ENCODE measurements at regions not wholly inside any gene's neighbourhood (a gene's known extent, or its start where the extent isn't known, plus 50 kb on each side); places are given as distances from the start of the nearest gene placed in this dataset.
"Not testable (repeated sequence)": the region's sequence is repeated elsewhere in the genome, so short reads cannot be mapped to it uniquely, and the experiment has no call there.

DNA sequence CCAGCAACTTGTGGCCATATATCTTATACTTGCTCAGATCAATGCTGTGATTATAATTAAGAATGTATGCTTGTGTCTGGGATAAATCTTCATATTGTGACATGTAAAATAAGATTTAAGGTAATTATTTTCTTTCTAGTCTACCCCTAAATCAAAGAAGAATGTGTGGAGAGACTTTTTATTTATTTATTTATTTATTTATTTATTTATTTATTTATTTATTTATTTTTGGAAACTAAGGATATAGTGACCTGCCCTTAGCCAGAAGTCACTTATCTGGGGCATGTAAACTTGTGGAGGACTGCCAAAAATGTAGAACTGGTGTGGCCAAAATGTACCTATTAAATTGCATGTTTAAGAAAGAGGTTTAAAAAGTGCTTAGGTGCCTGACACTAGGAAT, 144.3 kb downstream of the BEND2 start:
- no peak for TF ChIP-seq MXI1 (conservative IDR thresholded peaks at IDR 0.05; ENCODE audit: poor library complexity, severe bottlenecking)
- TF ChIP-seq, protein P1, sequence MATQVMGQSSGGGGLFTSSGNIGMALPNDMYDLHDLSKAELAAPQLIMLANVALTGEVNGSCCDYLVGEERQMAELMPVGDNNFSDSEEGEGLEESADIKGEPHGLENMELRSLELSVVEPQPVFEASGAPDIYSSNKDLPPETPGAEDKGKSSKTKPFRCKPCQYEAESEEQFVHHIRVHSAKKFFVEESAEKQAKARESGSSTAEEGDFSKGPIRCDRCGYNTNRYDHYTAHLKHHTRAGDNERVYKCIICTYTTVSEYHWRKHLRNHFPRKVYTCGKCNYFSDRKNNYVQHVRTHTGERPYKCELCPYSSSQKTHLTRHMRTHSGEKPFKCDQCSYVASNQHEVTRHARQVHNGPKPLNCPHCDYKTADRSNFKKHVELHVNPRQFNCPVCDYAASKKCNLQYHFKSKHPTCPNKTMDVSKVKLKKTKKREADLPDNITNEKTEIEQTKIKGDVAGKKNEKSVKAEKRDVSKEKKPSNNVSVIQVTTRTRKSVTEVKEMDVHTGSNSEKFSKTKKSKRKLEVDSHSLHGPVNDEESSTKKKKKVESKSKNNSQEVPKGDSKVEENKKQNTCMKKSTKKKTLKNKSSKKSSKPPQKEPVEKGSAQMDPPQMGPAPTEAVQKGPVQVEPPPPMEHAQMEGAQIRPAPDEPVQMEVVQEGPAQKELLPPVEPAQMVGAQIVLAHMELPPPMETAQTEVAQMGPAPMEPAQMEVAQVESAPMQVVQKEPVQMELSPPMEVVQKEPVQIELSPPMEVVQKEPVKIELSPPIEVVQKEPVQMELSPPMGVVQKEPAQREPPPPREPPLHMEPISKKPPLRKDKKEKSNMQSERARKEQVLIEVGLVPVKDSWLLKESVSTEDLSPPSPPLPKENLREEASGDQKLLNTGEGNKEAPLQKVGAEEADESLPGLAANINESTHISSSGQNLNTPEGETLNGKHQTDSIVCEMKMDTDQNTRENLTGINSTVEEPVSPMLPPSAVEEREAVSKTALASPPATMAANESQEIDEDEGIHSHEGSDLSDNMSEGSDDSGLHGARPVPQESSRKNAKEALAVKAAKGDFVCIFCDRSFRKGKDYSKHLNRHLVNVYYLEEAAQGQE (IDR thresholded peaks at IDR 0.05; ENCODE audit: borderline replicate concordance), result no peak
- TF ChIP-seq EP300 (conservative IDR thresholded peaks at IDR 0.05; ENCODE audit: poor library complexity, severe bottlenecking), result no peak
- TF ChIP-seq TAF1 (IDR thresholded peaks at IDR 0.05; ENCODE audit: low read depth), result no peak
- no peak for TF ChIP-seq EZH2 (IDR thresholded peaks at IDR 0.05; ENCODE audit: borderline replicate concordance, insufficient read depth, low read length, poor library complexity, severe bottlenecking)
- TF ChIP-seq SMC3 (conservative IDR thresholded peaks at IDR 0.05; ENCODE audit: poor library complexity), result no peak
- TF ChIP-seq RAD21 (conservative IDR thresholded peaks at IDR 0.05), result no peak
- TF ChIP-seq, protein P2, sequence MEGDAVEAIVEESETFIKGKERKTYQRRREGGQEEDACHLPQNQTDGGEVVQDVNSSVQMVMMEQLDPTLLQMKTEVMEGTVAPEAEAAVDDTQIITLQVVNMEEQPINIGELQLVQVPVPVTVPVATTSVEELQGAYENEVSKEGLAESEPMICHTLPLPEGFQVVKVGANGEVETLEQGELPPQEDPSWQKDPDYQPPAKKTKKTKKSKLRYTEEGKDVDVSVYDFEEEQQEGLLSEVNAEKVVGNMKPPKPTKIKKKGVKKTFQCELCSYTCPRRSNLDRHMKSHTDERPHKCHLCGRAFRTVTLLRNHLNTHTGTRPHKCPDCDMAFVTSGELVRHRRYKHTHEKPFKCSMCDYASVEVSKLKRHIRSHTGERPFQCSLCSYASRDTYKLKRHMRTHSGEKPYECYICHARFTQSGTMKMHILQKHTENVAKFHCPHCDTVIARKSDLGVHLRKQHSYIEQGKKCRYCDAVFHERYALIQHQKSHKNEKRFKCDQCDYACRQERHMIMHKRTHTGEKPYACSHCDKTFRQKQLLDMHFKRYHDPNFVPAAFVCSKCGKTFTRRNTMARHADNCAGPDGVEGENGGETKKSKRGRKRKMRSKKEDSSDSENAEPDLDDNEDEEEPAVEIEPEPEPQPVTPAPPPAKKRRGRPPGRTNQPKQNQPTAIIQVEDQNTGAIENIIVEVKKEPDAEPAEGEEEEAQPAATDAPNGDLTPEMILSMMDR (IDR thresholded peaks at IDR 0.05; ENCODE audit: poor library complexity, severe bottlenecking), result no peak
- TF ChIP-seq POLR2AphosphoS5 (IDR thresholded peaks at IDR 0.05), result no peak
- Histone ChIP-seq H2AFZ (ENCODE audit: low read depth, low read length) (no peak overlapping the region), H3K36me3 (ENCODE audit: insufficient read depth, low read length) (no peaks in the 10 kb centered on the region), H3K27me3 (ENCODE audit: insufficient read depth, low read depth, low read length) (no peaks in the 10 kb centered on the region), H3K4me3 (ENCODE audit: low read length) (no peak overlapping the region), H4K20me1 (ENCODE audit: insufficient read depth) (no peaks in the 10 kb centered on the region), H3K9ac (ENCODE audit: low read length) (no peak overlapping the region), H3K27ac (ENCODE audit: low read length) (no peak overlapping the region), H3K9me2 (ENCODE audit: insufficient read depth, low read length) (no peaks in the 10 kb centered on the region), H3F3A (ENCODE audit: insufficient read depth, low read length, poor library complexity, severe bottlenecking) (no peaks in the 10 kb centered on the region), H3K9me3 (ENCODE audit: low read length) (no peaks in the 10 kb centered on the region), H3K79me2 (replicated peaks; ENCODE audit: insufficient read depth, low read length) (no peaks in the 10 kb centered on the region), H3K4me2 (ENCODE audit: low read length) (no peak overlapping the region)

DNA sequence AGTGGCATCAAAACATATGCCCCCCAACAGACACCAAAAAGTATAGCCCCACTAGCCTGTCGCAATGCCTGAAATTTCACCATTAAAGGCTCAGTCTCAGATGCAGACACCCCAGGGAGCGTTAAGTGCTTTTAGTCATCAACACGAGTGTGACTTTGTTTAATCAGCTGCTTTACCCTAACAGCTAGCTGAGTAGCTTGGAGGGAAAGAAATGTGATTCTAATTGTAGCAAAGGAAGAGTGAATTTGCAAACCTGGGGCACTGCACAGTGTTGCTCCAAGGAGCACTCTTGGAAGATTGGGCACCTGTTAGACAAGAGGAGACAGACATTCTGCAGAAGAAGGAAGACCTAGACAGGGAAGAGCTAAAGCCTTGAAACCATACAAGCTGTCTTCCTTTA, 145.1 kb downstream of the BEND2 start:
- Histone ChIP-seq H3K9me2 (ENCODE audit: insufficient read depth, low read length) (no peaks in the 10 kb centered on the region), H3K4me3 (ENCODE audit: low read length) (no peak overlapping the region), H4K20me1 (ENCODE audit: insufficient read depth) (no peaks in the 10 kb centered on the region), H2AFZ (ENCODE audit: low read depth, low read length) (no peak overlapping the region), H3F3A (ENCODE audit: insufficient read depth, low read length, poor library complexity, severe bottlenecking) (no peaks in the 10 kb centered on the region), H3K36me3 (ENCODE audit: insufficient read depth, low read length) (no peaks in the 10 kb centered on the region), H3K4me2 (ENCODE audit: low read length) (no peak overlapping the region), H3K27me3 (ENCODE audit: insufficient read depth, low read depth, low read length) (no peaks in the 10 kb centered on the region), H3K27ac (ENCODE audit: low read length) (no peak overlapping the region), H3K79me2 (replicated peaks; ENCODE audit: insufficient read depth, low read length) (no peaks in the 10 kb centered on the region), H3K9me3 (ENCODE audit: low read length) (no peaks in the 10 kb centered on the region), H3K9ac (ENCODE audit: low read length) (no peak overlapping the region)
- no peak for TF ChIP-seq RAD21 (conservative IDR thresholded peaks at IDR 0.05)
- no peak for TF ChIP-seq EP300 (conservative IDR thresholded peaks at IDR 0.05; ENCODE audit: poor library complexity, severe bottlenecking)
- TF ChIP-seq SMC3 (conservative IDR thresholded peaks at IDR 0.05; ENCODE audit: poor library complexity), result no peak
- TF ChIP-seq, protein P1 (IDR thresholded peaks at IDR 0.05; ENCODE audit: borderline replicate concordance), result no peak
- no peak for TF ChIP-seq EZH2 (IDR thresholded peaks at IDR 0.05; ENCODE audit: borderline replicate concordance, insufficient read depth, low read length, poor library complexity, severe bottlenecking)
- no peak for TF ChIP-seq TAF1 (IDR thresholded peaks at IDR 0.05; ENCODE audit: low read depth)
- no peak for TF ChIP-seq MXI1 (conservative IDR thresholded peaks at IDR 0.05; ENCODE audit: poor library complexity, severe bottlenecking)
- TF ChIP-seq, protein P2 (IDR thresholded peaks at IDR 0.05; ENCODE audit: poor library complexity, severe bottlenecking), result no peak
- no peak for TF ChIP-seq POLR2AphosphoS5 (IDR thresholded peaks at IDR 0.05)

DNA sequence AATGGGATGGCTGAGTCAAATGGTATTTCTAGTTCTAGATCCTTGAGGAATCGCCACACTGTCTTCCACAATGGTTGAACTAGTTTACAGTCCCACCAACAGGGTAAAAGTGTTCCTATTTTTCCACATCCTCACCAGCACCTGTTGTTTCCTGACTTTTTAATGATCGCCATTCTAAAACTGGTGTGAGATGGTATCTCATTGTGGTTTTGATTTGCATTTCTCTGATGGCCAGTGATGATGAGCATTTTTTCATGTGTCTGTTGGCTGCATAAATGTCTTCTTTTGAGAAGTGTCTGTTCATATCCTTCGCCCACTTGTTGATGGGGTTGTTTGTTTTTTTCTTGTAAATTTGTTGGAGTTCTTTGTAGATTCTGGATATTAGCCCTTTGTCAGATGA, 152.6 kb downstream of the BEND2 start:
- H3K9me2 ChIP-seq (ENCODE audit: insufficient read depth, low read length); H3K36me3 ChIP-seq (ENCODE audit: insufficient read depth, low read length); H3K9ac ChIP-seq (ENCODE audit: low read length); H4K20me1 ChIP-seq (ENCODE audit: insufficient read depth); H3K4me3 ChIP-seq (ENCODE audit: low read length); H3K4me2 ChIP-seq (ENCODE audit: low read length); H3K27ac ChIP-seq (ENCODE audit: low read length); H3F3A ChIP-seq (ENCODE audit: insufficient read depth, low read length, poor library complexity, severe bottlenecking); H3K79me2 ChIP-seq (replicated peaks; ENCODE audit: insufficient read depth, low read length); H3K9me3 ChIP-seq (ENCODE audit: low read length); H3K27me3 ChIP-seq (ENCODE audit: insufficient read depth, low read depth, low read length); H2AFZ ChIP-seq (ENCODE audit: low read depth, low read length): not testable (repeated sequence)
